ENCODE measurements at regions not wholly inside any gene's neighbourhood (a gene's known extent, or its start where the extent isn't known, plus 50 kb on each side); places are given as distances from the start of the nearest gene placed in this dataset.

DNA sequence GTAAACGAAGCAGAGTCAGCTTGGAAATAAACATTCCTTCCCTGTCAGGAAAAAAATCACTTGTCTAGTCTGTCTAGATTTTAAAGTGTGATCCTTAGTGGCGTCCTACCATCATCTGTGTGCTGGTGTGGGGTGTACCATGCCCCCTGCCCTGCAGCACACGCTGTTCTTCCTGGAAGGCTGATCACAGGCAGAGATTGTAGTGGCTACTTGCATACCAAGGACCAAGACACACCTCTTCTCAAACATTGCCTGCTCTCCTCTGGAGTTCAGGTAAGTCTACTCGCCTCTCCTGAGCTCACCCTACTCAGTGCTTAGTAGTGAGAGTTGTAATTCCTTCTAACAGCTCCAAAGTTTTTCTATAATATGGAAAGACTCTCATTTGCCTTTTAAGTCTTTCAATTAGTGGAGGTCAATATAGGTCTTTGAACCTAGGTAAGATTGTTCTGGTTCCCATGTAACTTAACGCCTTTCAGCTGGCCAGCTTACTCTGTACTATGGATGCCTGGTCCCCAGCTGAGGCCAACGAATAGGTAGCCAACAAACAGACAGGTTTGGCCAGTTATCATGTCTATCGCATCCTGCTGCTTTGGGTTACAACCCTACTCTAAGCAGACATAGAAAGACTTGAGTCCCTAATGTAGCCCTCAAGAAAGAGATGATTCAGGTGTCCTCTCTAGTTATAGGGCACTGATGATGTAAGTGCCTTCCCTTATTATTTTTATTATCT is 55.4 kb downstream of the XCL1 start:
- H3K27ac ChIP-seq, result peak overlapping the region; percentile 19
- H3K27me3 ChIP-seq (ENCODE audit: low read depth), result no peaks in the 10 kb centered on the region
- ATAC-seq (peak; percentile 90 to 92), DNase-seq (no peak)
- H3K4me3 ChIP-seq, result no peak overlapping the region
- TF ChIP-seq, protein P1, sequence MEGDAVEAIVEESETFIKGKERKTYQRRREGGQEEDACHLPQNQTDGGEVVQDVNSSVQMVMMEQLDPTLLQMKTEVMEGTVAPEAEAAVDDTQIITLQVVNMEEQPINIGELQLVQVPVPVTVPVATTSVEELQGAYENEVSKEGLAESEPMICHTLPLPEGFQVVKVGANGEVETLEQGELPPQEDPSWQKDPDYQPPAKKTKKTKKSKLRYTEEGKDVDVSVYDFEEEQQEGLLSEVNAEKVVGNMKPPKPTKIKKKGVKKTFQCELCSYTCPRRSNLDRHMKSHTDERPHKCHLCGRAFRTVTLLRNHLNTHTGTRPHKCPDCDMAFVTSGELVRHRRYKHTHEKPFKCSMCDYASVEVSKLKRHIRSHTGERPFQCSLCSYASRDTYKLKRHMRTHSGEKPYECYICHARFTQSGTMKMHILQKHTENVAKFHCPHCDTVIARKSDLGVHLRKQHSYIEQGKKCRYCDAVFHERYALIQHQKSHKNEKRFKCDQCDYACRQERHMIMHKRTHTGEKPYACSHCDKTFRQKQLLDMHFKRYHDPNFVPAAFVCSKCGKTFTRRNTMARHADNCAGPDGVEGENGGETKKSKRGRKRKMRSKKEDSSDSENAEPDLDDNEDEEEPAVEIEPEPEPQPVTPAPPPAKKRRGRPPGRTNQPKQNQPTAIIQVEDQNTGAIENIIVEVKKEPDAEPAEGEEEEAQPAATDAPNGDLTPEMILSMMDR (IDR thresholded peaks at IDR 0.05), result no peak
- no peaks in the 10 kb centered on the region for H3K9me3 ChIP-seq
- intact Hi-C loops (cut with DNase I), result loop anchor here (10.0 kb wide), 1 partner anchor 473 kb away; the partner anchor contains the start of gene ATP1B1
- peaks cover 13% of the 10 kb centered on the region for H3K4me1 ChIP-seq
- no peaks in the 10 kb centered on the region for H3K36me3 ChIP-seq

DNA sequence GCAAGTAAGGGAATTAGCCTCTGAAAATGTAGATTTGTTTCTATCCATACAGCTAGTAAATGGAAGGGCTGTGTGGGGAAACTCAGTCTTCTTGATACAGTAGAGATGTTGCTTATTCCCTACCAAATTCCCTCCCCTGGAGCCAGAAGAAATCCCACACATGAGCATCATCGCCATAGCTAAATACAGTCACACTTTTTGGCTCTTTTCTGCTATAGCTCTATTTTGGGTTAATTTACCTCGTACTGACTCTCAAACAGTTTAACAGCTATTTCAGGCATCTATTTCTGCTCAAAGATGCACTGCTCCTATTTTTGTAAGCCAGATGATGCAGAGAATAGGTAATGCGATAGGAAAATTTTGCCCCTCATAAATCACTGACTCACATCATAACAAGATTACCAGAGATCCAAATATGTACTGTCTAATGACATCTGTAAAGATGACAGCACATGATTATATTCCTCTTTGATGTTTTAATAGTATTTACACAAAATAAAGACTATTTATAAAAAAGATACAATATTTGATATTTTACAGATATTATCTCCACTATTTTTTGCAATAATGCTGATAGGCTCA is 58.6 kb downstream of the XCL1 start:
- H3K36me3 ChIP-seq, result no peaks in the 10 kb centered on the region
- TF ChIP-seq, protein P1 (IDR thresholded peaks at IDR 0.05), result no peak
- H3K4me3 ChIP-seq, result no peak overlapping the region
- no peak overlapping the region for H3K27ac ChIP-seq
- intact Hi-C loops (cut with DNase I), result loop anchor here (10.0 kb wide), 1 partner anchor 470 kb away; the partner anchor contains the start of gene ATP1B1
- DNase-seq (no peak), ATAC-seq (no peak)
- H3K9me3 ChIP-seq, result no peaks in the 10 kb centered on the region
- peaks cover 19% of the 10 kb centered on the region for H3K4me1 ChIP-seq
- no peaks in the 10 kb centered on the region for H3K27me3 ChIP-seq (ENCODE audit: low read depth)

DNA sequence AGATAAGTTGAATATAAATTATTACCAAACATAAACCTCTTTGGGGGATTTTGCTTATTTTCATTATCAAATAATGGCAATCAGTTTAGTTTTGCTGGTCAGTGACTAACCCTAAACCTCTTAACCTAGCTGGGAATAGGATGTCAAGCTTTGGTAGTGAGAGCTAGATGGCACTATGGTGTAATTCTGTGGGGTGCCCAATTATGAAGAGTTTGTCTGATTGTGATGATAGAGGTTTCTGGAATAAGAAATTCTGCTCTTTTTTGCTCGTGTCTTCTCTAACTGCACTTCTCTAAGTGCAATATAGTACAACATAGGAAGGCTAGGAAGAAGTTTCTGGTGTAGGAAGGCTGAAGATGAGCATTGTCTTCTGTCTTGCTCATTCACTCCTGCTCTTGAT is 59.8 kb downstream of the XCL1 start:
- Histone ChIP-seq H3K4me1 (peaks cover 19% of the 10 kb centered on the region), H3K27ac (peak overlapping the region; percentile 34), H3K27me3 (ENCODE audit: low read depth) (no peaks in the 10 kb centered on the region), H3K4me3 (no peak overlapping the region), H3K36me3 (no peaks in the 10 kb centered on the region), H3K9me3 (no peaks in the 10 kb centered on the region)
- intact Hi-C loops (cut with DNase I), result loop anchor here (10.0 kb wide), 1 partner anchor 469 kb away; the partner anchor contains the start of gene ATP1B1
- TF ChIP-seq, protein P1 (IDR thresholded peaks at IDR 0.05), result peak; percentile 9
- peak; percentile 60 to 72 for ATAC-seq
- no peak for DNase-seq

DNA sequence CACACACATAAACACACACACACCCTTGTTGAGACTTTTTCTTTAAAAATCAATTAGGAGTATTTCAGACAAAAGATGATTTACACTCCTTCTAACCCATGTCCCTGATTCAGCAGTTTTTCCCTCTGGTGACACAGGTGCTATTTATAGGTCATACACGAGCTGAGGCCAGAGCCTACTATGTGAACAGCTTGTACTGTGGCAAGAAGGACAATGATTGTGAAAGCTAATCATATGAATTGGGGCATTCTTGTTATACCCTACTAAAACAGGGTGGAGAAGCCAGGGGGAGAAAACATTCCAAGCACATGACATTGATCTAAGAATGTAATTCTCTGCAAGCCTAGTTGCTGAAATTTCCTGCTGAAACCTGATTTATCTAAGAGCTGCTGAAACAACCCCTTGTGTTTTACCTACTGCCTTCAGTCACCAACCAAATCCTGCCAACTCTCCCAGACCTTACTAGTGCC is 60.3 kb downstream of the XCL1 start:
- Histone ChIP-seq H3K27ac (peak overlapping the region; percentile 34), H3K27me3 (ENCODE audit: low read depth) (no peaks in the 10 kb centered on the region), H3K36me3 (no peaks in the 10 kb centered on the region), H3K9me3 (no peaks in the 10 kb centered on the region), H3K4me1 (peaks cover 19% of the 10 kb centered on the region), H3K4me3 (no peak overlapping the region)
- DNase-seq (no peak), ATAC-seq (peak; percentile 90 to 91)
- TF ChIP-seq, protein P1 (IDR thresholded peaks at IDR 0.05), result no peak
- intact Hi-C loops (cut with DNase I), result loop anchor here (10.0 kb wide), 1 partner anchor 468 kb away; the partner anchor contains the start of gene ATP1B1

DNA sequence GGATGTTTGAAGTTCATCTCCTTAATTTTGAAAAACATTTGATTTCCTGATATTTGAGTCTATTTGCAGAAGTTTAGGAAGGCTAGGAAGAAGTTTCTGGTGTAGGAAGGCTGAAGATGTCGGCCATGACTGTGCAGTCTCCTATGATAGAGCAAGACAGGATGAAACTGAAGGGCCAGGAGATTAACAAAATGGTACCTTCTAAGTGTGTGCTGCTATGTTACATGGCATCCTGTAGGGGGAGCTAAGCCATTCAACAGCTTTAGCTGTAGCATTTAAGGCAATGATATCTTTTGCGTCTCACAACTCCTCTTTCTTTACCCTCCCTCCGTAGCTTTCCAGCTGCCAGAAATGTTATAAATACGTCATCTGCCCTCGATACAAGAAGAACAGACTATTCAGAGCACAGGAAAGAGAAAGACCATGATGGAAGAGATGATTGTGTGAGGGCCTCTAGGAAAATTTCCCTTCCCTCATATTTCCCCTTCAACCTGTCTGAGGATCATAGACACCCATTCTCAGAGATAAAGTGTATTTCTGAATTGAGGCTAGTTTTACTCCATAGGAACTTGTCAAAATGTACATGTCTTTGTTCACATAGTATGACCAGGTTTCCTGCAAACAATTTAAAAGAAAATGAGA is 61.1 kb downstream of the XCL1 start:
- H3K27ac ChIP-seq, result no peak overlapping the region
- intact Hi-C loops (cut with DNase I), result loop anchor here (10.0 kb wide), 1 partner anchor 467 kb away; the partner anchor contains the start of gene ATP1B1
- no peaks in the 10 kb centered on the region for H3K27me3 ChIP-seq (ENCODE audit: low read depth)
- no peaks in the 10 kb centered on the region for H3K9me3 ChIP-seq
- DNase-seq, result no peak
- no peaks in the 10 kb centered on the region for H3K36me3 ChIP-seq
- no peak overlapping the region for H3K4me3 ChIP-seq
- TF ChIP-seq, protein P1 (IDR thresholded peaks at IDR 0.05), result peak; percentile 57
- peak; percentile 65 to 81 for ATAC-seq
- H3K4me1 ChIP-seq, result peaks cover 19% of the 10 kb centered on the region
